ENCODE measurements at regions not wholly inside any gene's neighbourhood (a gene's known extent, or its start where the extent isn't known, plus 50 kb on each side); places are given as distances from the start of the nearest gene placed in this dataset.

GRCh38 chr4:18937080-18937479, 915.5 kb upstream of the LCORL start:
- Mint-ChIP-seq H3K4me1 (ENCODE audit: unreplicated experiment) (peaks cover 14% of the 10 kb centered on the region), H3K27ac (ENCODE audit: unreplicated experiment) (no peak overlapping the region), H3K4me3 (ENCODE audit: unreplicated experiment) (no peak overlapping the region), H3K9me3 (ENCODE audit: unreplicated experiment) (no peaks in the 10 kb centered on the region), H3K36me3 (ENCODE audit: low read depth, unreplicated experiment) (no peaks in the 10 kb centered on the region), H3K27me3 (ENCODE audit: unreplicated experiment) (no peaks in the 10 kb centered on the region)
- DNase-seq (ENCODE audit: low spot score): no peak
- no peak for TF ChIP-seq CTCF (IDR thresholded peaks at IDR 0.05; ENCODE audit: unreplicated experiment)

GRCh38 chr4:18935659-18936345, 914.2 kb upstream of the LCORL start:
- Mint-ChIP-seq H3K4me1 (ENCODE audit: unreplicated experiment) (peaks cover 14% of the 10 kb centered on the region), H3K9me3 (ENCODE audit: unreplicated experiment) (no peaks in the 10 kb centered on the region), H3K4me3 (ENCODE audit: unreplicated experiment) (no peak overlapping the region), H3K36me3 (ENCODE audit: low read depth, unreplicated experiment) (no peaks in the 10 kb centered on the region), H3K27ac (ENCODE audit: unreplicated experiment) (no peak overlapping the region), H3K27me3 (ENCODE audit: unreplicated experiment) (no peaks in the 10 kb centered on the region)
- no peak for DNase-seq (ENCODE audit: low spot score)
- TF ChIP-seq CTCF (IDR thresholded peaks at IDR 0.05; ENCODE audit: unreplicated experiment): no peak

GRCh38 chr4:18934197-18934596, 912.6 kb upstream of the LCORL start:
- Mint-ChIP-seq H3K9me3 (ENCODE audit: unreplicated experiment) (no peaks in the 10 kb centered on the region), H3K4me1 (ENCODE audit: unreplicated experiment) (peaks cover 14% of the 10 kb centered on the region), H3K27ac (ENCODE audit: unreplicated experiment) (no peak overlapping the region), H3K36me3 (ENCODE audit: low read depth, unreplicated experiment) (no peaks in the 10 kb centered on the region), H3K4me3 (ENCODE audit: unreplicated experiment) (no peak overlapping the region), H3K27me3 (ENCODE audit: unreplicated experiment) (no peaks in the 10 kb centered on the region)
- TF ChIP-seq CTCF (IDR thresholded peaks at IDR 0.05; ENCODE audit: unreplicated experiment): no peak
- DNase-seq (ENCODE audit: low spot score): no peak

- Mint-ChIP-seq H3K9me3 (ENCODE audit: unreplicated experiment) (no peaks in the 10 kb centered on the region), H3K4me3 (ENCODE audit: unreplicated experiment) (no peak overlapping the region), H3K27ac (ENCODE audit: unreplicated experiment) (no peak overlapping the region), H3K36me3 (ENCODE audit: low read depth, unreplicated experiment) (no peaks in the 10 kb centered on the region), H3K27me3 (ENCODE audit: unreplicated experiment) (no peaks in the 10 kb centered on the region), H3K4me1 (ENCODE audit: unreplicated experiment) (peaks cover 14% of the 10 kb centered on the region)
- no peak for DNase-seq (ENCODE audit: low spot score)
- no peak for TF ChIP-seq CTCF (IDR thresholded peaks at IDR 0.05; ENCODE audit: unreplicated experiment)
Observed at GRCh38 chr4:18932730-18933339, 911.3 kb upstream of the LCORL start.

- Mint-ChIP-seq H3K4me3 (ENCODE audit: unreplicated experiment) (no peak overlapping the region), H3K27ac (ENCODE audit: unreplicated experiment) (no peak overlapping the region), H3K27me3 (ENCODE audit: unreplicated experiment) (no peaks in the 10 kb centered on the region), H3K9me3 (ENCODE audit: unreplicated experiment) (no peaks in the 10 kb centered on the region), H3K4me1 (ENCODE audit: unreplicated experiment) (peaks cover 10% of the 10 kb centered on the region), H3K36me3 (ENCODE audit: low read depth, unreplicated experiment) (no peaks in the 10 kb centered on the region)
- no peak for DNase-seq (ENCODE audit: low spot score)
- no peak for TF ChIP-seq CTCF (IDR thresholded peaks at IDR 0.05; ENCODE audit: unreplicated experiment)
Observed at GRCh38 chr4:18931643-18932377, 910.3 kb upstream of the LCORL start.

Measured in endothelial cell (in vitro differentiated cells).